ENCODE measurements at regions not wholly inside any gene's neighbourhood (a gene's known extent, or its start where the extent isn't known, plus 50 kb on each side); places are given as distances from the start of the nearest gene placed in this dataset.

DNA sequence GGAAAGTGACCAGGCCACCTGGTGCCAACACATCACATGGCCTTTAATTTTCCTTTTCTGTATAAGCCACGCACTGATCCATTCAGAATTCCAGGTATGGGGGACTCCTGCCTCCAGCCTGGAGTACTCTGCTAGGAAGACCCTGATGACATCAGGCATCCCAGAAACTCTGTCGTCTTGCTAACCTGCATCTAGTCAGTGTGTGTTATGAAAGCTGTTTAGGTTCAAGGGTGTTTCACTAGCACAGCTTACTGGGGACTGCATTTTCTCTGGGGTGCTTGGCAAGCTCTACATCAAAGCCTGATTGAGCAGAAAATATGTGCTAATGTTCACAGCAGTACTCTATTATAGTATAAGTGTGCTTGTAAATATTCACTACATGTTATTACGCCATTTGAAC lies 100.6 kb upstream of the MGMT start:
- POLR2A ChIA-PET: no interaction called here
- WGBS (ENCODE audit: low lambda C conversion rate): 35% methylated on average over 3 of the region's 3 CpGs
- CTCF ChIA-PET (ENCODE audit: low intra/inter-chr PET ratio, low total read pairs): no interaction called here

DNA sequence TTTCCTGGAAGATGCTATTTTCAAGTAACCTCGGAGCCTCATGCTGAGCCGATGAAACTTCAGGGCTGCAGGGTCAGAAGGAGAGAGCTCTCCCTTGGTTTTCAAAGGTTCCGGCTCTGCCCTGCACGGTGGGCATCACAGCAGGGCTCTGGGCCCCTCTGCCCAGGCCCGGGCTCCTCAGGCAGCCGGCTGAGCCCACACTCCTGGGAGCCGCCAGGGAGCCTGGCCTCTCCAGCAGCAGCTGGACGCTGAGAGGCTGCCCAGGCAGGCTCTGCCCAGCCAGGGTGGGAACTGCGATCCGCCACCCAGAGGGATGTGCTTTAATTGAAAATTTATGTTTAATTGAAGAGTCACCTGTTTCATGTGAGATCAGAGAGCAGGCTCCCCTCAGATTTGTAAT lies 97.5 kb upstream of the MGMT start:
- no peak overlapping the region for H3K4me3 ChIP-seq (replicated peaks in 1 of 3; ENCODE audit: insufficient read depth in 1 of 3, low read depth in 2 of 3, low read length in 3 of 3)
- no peak for FAIRE-seq
- 31% methylated on average over 3 of the region's 10 CpGs for WGBS (ENCODE audit: low lambda C conversion rate)
- no peak for ATAC-seq
- no peak for TF ChIP-seq UBTF (CRISPR knock-in tag; IDR thresholded peaks at IDR 0.05)
- no peak for TF ChIP-seq ZNF746 (CRISPR knock-in tag; IDR thresholded peaks at IDR 0.05)
- TF ChIP-seq, protein P1, sequence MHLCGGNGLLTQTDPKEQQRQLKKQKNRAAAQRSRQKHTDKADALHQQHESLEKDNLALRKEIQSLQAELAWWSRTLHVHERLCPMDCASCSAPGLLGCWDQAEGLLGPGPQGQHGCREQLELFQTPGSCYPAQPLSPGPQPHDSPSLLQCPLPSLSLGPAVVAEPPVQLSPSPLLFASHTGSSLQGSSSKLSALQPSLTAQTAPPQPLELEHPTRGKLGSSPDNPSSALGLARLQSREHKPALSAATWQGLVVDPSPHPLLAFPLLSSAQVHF (CRISPR knock-in tag; IDR thresholded peaks at IDR 0.05): no peak
- TF ChIP-seq TGIF2 (CRISPR knock-in tag; IDR thresholded peaks at IDR 0.05): no peak
- TF ChIP-seq, protein P2, sequence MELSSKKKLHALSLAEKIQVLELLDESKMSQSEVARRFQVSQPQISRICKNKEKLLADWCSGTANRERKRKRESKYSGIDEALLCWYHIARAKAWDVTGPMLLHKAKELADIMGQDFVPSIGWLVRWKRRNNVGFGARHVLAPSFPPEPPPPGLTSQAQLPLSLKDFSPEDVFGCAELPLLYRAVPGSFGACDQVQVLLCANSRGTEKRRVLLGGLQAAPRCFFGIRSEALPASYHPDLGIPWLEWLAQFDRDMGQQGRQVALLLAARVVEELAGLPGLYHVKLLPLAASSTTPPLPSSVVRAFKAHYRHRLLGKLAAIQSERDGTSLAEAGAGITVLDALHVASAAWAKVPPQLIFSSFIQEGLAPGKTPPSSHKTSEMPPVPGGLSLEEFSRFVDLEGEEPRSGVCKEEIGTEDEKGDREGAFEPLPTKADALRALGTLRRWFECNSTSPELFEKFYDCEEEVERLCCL (CRISPR knock-in tag; IDR thresholded peaks at IDR 0.05; ENCODE audit: borderline replicate concordance): no peak
- TF ChIP-seq SETDB1 (CRISPR knock-in tag; IDR thresholded peaks at IDR 0.05; ENCODE audit: borderline replicate concordance): no peak
- no peak for TF ChIP-seq NR2F1 (CRISPR knock-in tag; IDR thresholded peaks at IDR 0.05)
- TF ChIP-seq ZBTB42 (CRISPR knock-in tag; IDR thresholded peaks at IDR 0.05): no peak
- no peak for TF ChIP-seq KDM4B (CRISPR knock-in tag; IDR thresholded peaks at IDR 0.05)
- TF ChIP-seq DDIT3 (CRISPR knock-in tag; IDR thresholded peaks at IDR 0.05): no peak
- TF ChIP-seq ZNF558 (CRISPR knock-in tag; IDR thresholded peaks at IDR 0.05; ENCODE audit: borderline replicate concordance): no peak
- TF ChIP-seq ZNF101 (CRISPR knock-in tag; IDR thresholded peaks at IDR 0.05; ENCODE audit: borderline replicate concordance, low read depth): no peak
- ChIA-PET CTCF (ENCODE audit: low intra/inter-chr PET ratio, low total read pairs) (no interaction called here), POLR2A (no interaction called here)
- no peaks in the 10 kb centered on the region for H3K79me2 ChIP-seq (ENCODE audit: insufficient read depth, low read length)
- no peak overlapping the region for H3K4me2 ChIP-seq (ENCODE audit: low read depth, low read length)
- intact Hi-C loops (cut with micrococcal nuclease; ENCODE audit: unreplicated experiment) (no loop called here), in situ Hi-C loops (cut with HindIII; ENCODE audit: extremely low pct_ligation_motif_present, low pct_unique_long_range_greater_than_20kb) (no loop called here)
- H2AFZ ChIP-seq (ENCODE audit: low read length): no peak overlapping the region
- no peaks in the 10 kb centered on the region for H4K20me1 ChIP-seq (ENCODE audit: insufficient read depth, low read length)
- H3K4me1 ChIP-seq (ENCODE audit: insufficient read depth, low read length): no peaks in the 10 kb centered on the region
- no TSS peak for BruUV-seq (replicated peaks)
- no peaks in the 10 kb centered on the region for H3K9me3 ChIP-seq (ENCODE audit: low read length)
- no peak overlapping the region for H3K9ac ChIP-seq (ENCODE audit: insufficient read depth, low read depth, low read length)
- DNase-seq (ENCODE audit: low spot score): no peak
- H3K36me3 ChIP-seq (replicated peaks in 1 of 2; ENCODE audit: control insufficient read depth in 1 of 2, insufficient read depth in 2 of 2, low read length in 2 of 2): no peaks in the 10 kb centered on the region
- peaks cover 2 to 39% of the 10 kb centered on the region in 2 experiments; a peak in 4 of 5 replicates for H3K27me3 ChIP-seq (ENCODE audit: control insufficient read depth in 1 of 2, insufficient read depth in 2 of 2, low read length in 2 of 2)
- no peak overlapping the region for H3K27ac ChIP-seq (ENCODE audit: extremely low read length, insufficient read depth, low read length)

More for the DNA sequence above, 100.6 kb upstream of the MGMT start:
- no peaks in the 10 kb centered on the region for H3K79me2 ChIP-seq (ENCODE audit: insufficient read depth, low read length)
- no peaks in the 10 kb centered on the region for H4K20me1 ChIP-seq (ENCODE audit: insufficient read depth, low read length)
- ATAC-seq (no peak), DNase-seq (ENCODE audit: low spot score) (no peak), FAIRE-seq (no peak)
- no peaks in the 10 kb centered on the region for H3K36me3 ChIP-seq (replicated peaks in 1 of 2; ENCODE audit: control insufficient read depth in 1 of 2, insufficient read depth in 2 of 2, low read length in 2 of 2)
- intact Hi-C loops (cut with micrococcal nuclease; ENCODE audit: unreplicated experiment) (no loop called here), in situ Hi-C loops (cut with HindIII; ENCODE audit: extremely low pct_ligation_motif_present, low pct_unique_long_range_greater_than_20kb) (no loop called here)
- no peak overlapping the region for H3K4me3 ChIP-seq (replicated peaks in 1 of 3; ENCODE audit: insufficient read depth in 1 of 3, low read depth in 2 of 3, low read length in 3 of 3)
- H3K4me1 ChIP-seq (ENCODE audit: insufficient read depth, low read length): no peaks in the 10 kb centered on the region
- H2AFZ ChIP-seq (ENCODE audit: low read length): no peak overlapping the region
- H3K27me3 ChIP-seq (ENCODE audit: control insufficient read depth in 1 of 2, insufficient read depth in 2 of 2, low read length in 2 of 2): peaks cover 2 to 32% of the 10 kb centered on the region in 2 experiments; a peak in 4 of 5 replicates
- H3K9me3 ChIP-seq (ENCODE audit: low read length): no peaks in the 10 kb centered on the region
- no peak for TF ChIP-seq SP2 (CRISPR knock-in tag; IDR thresholded peaks at IDR 0.05)
- no peak for TF ChIP-seq ZNF101 (CRISPR knock-in tag; IDR thresholded peaks at IDR 0.05; ENCODE audit: borderline replicate concordance, low read depth)
- no peak for TF ChIP-seq GFI1 (CRISPR knock-in tag; IDR thresholded peaks at IDR 0.05; ENCODE audit: borderline replicate concordance)
- no peak for TF ChIP-seq ZNF850 (CRISPR knock-in tag; conservative IDR thresholded peaks at IDR 0.05)
- no peak for TF ChIP-seq ZNF557 (CRISPR knock-in tag; IDR thresholded peaks at IDR 0.05)
- no peak for TF ChIP-seq NFIC (IDR thresholded peaks at IDR 0.05; ENCODE audit: low read length)
- no peak for TF ChIP-seq TEAD2 (CRISPR knock-in tag; IDR thresholded peaks at IDR 0.05)
- no peak overlapping the region for H3K27ac ChIP-seq (ENCODE audit: extremely low read length, insufficient read depth, low read length)
- H3K4me2 ChIP-seq (ENCODE audit: low read depth, low read length): no peak overlapping the region
- no peak overlapping the region for H3K9ac ChIP-seq (ENCODE audit: insufficient read depth, low read depth, low read length)
- no TSS peak for BruUV-seq (replicated peaks)

Measured in HepG2 (cell line).